Calu3 (cell line): ENCODE measurements at regions not wholly inside any gene's neighbourhood (a gene's known extent, or its start where the extent isn't known, plus 50 kb on each side); places are given as distances from the start of the nearest gene placed in this dataset.

Source experiments
- BruUV-seq: library from RNA; stranded (reverse); fragments of 400-500 nt; replicated peaks from 2 replicates; lab custom pipeline; 2021; lab: Mats Ljungman, UMichigan
- CTCF ChIA-PET: fragments of 300-600 bp; sonication (Branson Sonifier 250); formaldehyde crosslinking; loops from one replicate; lab custom pipeline; 2022; ENCODE audit warnings: antibody characterized with exemption; lab: Charles Lee
- DNase-seq: peaks from one replicate; pipeline ENCODE4 v3.0.0; 2022
- H3K27ac Mint-ChIP-seq: one replicate; pipeline ENCODE4 v1.8.0; 2022; ENCODE audit warnings: mixed read lengths; ENCODE audit not compliant: unreplicated experiment
- H3K27me3 Mint-ChIP-seq: one replicate; pipeline ENCODE4 v1.8.0; 2022; ENCODE audit warnings: mixed read lengths; ENCODE audit not compliant: unreplicated experiment
- H3K36me3 Mint-ChIP-seq: one replicate; pipeline ENCODE4 v1.8.0; 2022; ENCODE audit warnings: mild to moderate bottlenecking, moderate library complexity, mixed read lengths; ENCODE audit not compliant: insufficient read depth, unreplicated experiment
- H3K4me1 Mint-ChIP-seq: one replicate; pipeline ENCODE4 v1.8.0; 2022; ENCODE audit warnings: mild to moderate bottlenecking, low read depth, mixed read lengths; ENCODE audit not compliant: unreplicated experiment
- H3K4me3 Mint-ChIP-seq: one replicate; pipeline ENCODE4 v1.8.0; 2022; ENCODE audit warnings: mild to moderate bottlenecking, low read depth, moderate library complexity, mixed read lengths; ENCODE audit not compliant: unreplicated experiment
- H3K9me3 Mint-ChIP-seq: one replicate; pipeline ENCODE4 v1.8.0; 2022; ENCODE audit warnings: low read depth, mixed read lengths; ENCODE audit not compliant: unreplicated experiment
- CTCF ChIP-seq: fragments of 200-600 bp; IDR thresholded peaks from one replicate; pipeline ENCODE4 v1.8.0; 2022; ENCODE audit warnings: antibody characterized with exemption; ENCODE audit not compliant: unreplicated experiment
- intact Hi-C: fragments of 100-400 bp; cut with micrococcal nuclease; formaldehyde crosslinking; loops from one replicate; pipeline ENCODE4 v1.10.0; 2022; ENCODE audit not compliant: unreplicated experiment

- CTCF ChIA-PET: no interaction called here
- H3K27ac Mint-ChIP-seq: no peak overlapping the region
These were observed 1247.9 kb downstream of the JRKL start for GRCh38 chr11:97637701-97638100.

DNA sequence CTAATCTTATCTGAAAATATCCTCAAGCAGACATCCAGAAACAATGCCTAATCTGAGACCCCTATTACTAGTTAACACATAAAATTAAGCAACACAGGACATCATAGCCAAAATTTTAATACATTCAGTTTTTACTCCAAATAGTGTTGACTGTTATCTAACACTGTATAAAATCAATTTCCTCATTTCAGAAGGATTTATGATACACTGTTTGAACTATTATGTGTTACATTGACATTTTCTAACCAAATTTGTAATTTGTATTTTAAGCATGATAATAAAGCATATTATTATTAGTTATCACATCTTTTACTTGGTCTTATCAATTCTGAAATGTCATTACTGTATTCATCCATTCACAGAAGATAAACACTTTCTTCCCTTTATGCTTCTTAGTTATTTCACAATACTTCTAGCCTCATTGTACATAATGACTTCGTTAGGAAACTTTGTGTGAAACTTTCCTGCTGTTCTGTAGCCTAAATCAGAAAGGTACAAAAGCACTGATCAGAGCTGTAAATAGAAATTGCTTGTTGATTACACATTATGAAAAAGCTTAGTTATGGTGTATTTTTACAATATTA, 1248.9 kb downstream of the JRKL start:
- Mint-ChIP-seq H3K4me3 (no peak overlapping the region), H3K27ac (no peak overlapping the region), H3K4me1 (no peaks in the 10 kb centered on the region), H3K27me3 (no peaks in the 10 kb centered on the region), H3K36me3 (no peaks in the 10 kb centered on the region), H3K9me3 (peaks cover 3% of the 10 kb centered on the region)
- intact Hi-C loops: no loop called here
- TF ChIP-seq CTCF: no peak
- CTCF ChIA-PET: no interaction called here
- BruUV-seq: no TSS peak
- DNase-seq: no peak

More at GRCh38 chr11:97637701-97638100, 1247.9 kb downstream of the JRKL start:
- intact Hi-C loops: no loop called here
- no peaks in the 10 kb centered on the region for H3K4me1 Mint-ChIP-seq
- TF ChIP-seq CTCF: no peak
- BruUV-seq: no TSS peak
- no peak for DNase-seq
- no peak overlapping the region for H3K4me3 Mint-ChIP-seq
- H3K36me3 Mint-ChIP-seq: no peaks in the 10 kb centered on the region
- H3K9me3 Mint-ChIP-seq: peaks cover 3% of the 10 kb centered on the region
- H3K27me3 Mint-ChIP-seq: no peaks in the 10 kb centered on the region

DNA sequence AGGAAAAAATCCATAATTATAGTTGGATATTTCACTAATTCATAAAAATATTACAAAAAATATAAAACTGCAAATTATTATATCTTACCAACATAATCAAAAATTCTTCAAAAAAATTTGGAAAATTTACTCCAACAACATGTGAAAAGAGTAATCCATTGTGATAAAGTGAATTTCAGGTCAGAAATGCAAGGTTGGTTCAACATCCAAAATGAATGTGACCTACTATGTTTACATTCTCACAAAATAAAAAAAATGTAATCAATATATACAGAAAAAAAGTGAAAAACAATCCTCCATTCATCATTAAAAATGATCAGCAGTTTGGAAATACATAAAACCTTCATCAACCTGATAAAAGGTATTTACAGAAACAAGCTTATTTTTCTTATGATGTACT, 1252.2 kb downstream of the JRKL start:
- H3K4me1 Mint-ChIP-seq: no peaks in the 10 kb centered on the region
- H3K9me3 Mint-ChIP-seq: no peaks in the 10 kb centered on the region
- H3K27me3 Mint-ChIP-seq: no peaks in the 10 kb centered on the region
- no peak overlapping the region for H3K27ac Mint-ChIP-seq
- no peak for TF ChIP-seq CTCF
- no peaks in the 10 kb centered on the region for H3K36me3 Mint-ChIP-seq
- DNase-seq: no peak
- H3K4me3 Mint-ChIP-seq: no peak overlapping the region
- no TSS peak for BruUV-seq
- CTCF ChIA-PET: no interaction called here
- intact Hi-C loops: no loop called here

- no peaks in the 10 kb centered on the region for H3K36me3 Mint-ChIP-seq
- no peak for TF ChIP-seq CTCF
- DNase-seq: no peak
- H3K27me3 Mint-ChIP-seq: no peaks in the 10 kb centered on the region
- no peak overlapping the region for H3K4me3 Mint-ChIP-seq
- BruUV-seq: no TSS peak
- H3K9me3 Mint-ChIP-seq: peaks cover 10% of the 10 kb centered on the region
- intact Hi-C loops: no loop called here
- CTCF ChIA-PET: no interaction called here
- no peak overlapping the region for H3K27ac Mint-ChIP-seq
- no peaks in the 10 kb centered on the region for H3K4me1 Mint-ChIP-seq
These were observed 1255.9 kb downstream of the JRKL start for GRCh38 chr11:97645736-97646135.
